SK-N-SH treated with all-trans-retinoic acid at 6 μM for 48 hours (cell line): ENCODE measurements at regions not wholly inside any gene's neighbourhood (a gene's known extent, or its start where the extent isn't known, plus 50 kb on each side); places are given as distances from the start of the nearest gene placed in this dataset.

Experiments used
- ATAC-seq: fragments of 200-7000 bp; cut with Tn5 transposase; 3 replicates; pipeline ENCODE4 v1.9.1; 2020; ENCODE audit warnings: mild to moderate bottlenecking, moderate library complexity
- ARNTL ChIP-seq: fragments of 450-650 bp; formaldehyde crosslinking; IDR thresholded peaks from 2 replicates; pipeline ENCODE4 v1.5.0; 2020; ENCODE audit warnings: low read depth, mild to moderate bottlenecking, moderate library complexity, borderline replicate concordance
- BACH2 ChIP-seq: fragments of 250-450 bp; sonication (Bioruptor Pico); IDR thresholded peaks from 2 replicates; pipeline ENCODE4 v1.9.0; 2021; ENCODE audit warnings: mild to moderate bottlenecking, borderline replicate concordance
- CSDC2 ChIP-seq: fragments of 250-450 bp; sonication (Bioruptor Pico); IDR thresholded peaks from 2 replicates; pipeline ENCODE4 v1.5.0; 2020; ENCODE audit warnings: mild to moderate bottlenecking, moderate library complexity
- CSRNP3 ChIP-seq: fragments of 250-450 bp; sonication (Bioruptor Pico); IDR thresholded peaks from 2 replicates; pipeline ENCODE4 v1.5.1; 2021; ENCODE audit warnings: mild to moderate bottlenecking, moderate library complexity
- ESRRG ChIP-seq: fragments of 250-450 bp; sonication (Bioruptor Pico); IDR thresholded peaks from 2 replicates; pipeline ENCODE4 v1.6.1; 2021; ENCODE audit warnings: mild to moderate bottlenecking
- GLIS3 ChIP-seq: fragments of 250-450 bp; sonication (Bioruptor Pico); IDR thresholded peaks from 2 replicates; pipeline ENCODE4 v1.5.0; 2020; ENCODE audit warnings: mild to moderate bottlenecking, moderate library complexity
- ISL1 ChIP-seq: fragments of 250-450 bp; sonication (Bioruptor Pico); IDR thresholded peaks from 2 replicates; pipeline ENCODE4 v2.1.2; 2022; ENCODE audit warnings: mild to moderate bottlenecking, moderate library complexity
- PPARA ChIP-seq: fragments of 250-450 bp; sonication (Bioruptor Pico); IDR thresholded peaks from 2 replicates; pipeline ENCODE4 v1.5.0; 2020; ENCODE audit warnings: mild to moderate bottlenecking, borderline replicate concordance
- RARB ChIP-seq: fragments of 250-450 bp; sonication (Bioruptor Pico); IDR thresholded peaks from 2 replicates; pipeline ENCODE4 v1.8.0; 2021; ENCODE audit warnings: mild to moderate bottlenecking, moderate library complexity
- SNAI2 ChIP-seq: fragments of 250-450 bp; sonication (Bioruptor Pico); IDR thresholded peaks from 2 replicates; pipeline ENCODE4 v1.5.0; 2020; ENCODE audit warnings: mild to moderate bottlenecking, moderate library complexity
- TCF4 ChIP-seq: fragments of 250-450 bp; sonication (Bioruptor Pico); IDR thresholded peaks from 2 replicates; pipeline ENCODE4 v1.8.0; 2021; ENCODE audit warnings: mild to moderate bottlenecking, moderate library complexity, borderline replicate concordance
- TOX ChIP-seq: fragments of 250-450 bp; sonication (Bioruptor Pico); IDR thresholded peaks from 2 replicates; pipeline ENCODE4 v1.8.0; 2021; ENCODE audit warnings: mild to moderate bottlenecking, moderate library complexity, borderline replicate concordance
- ZC3H10 ChIP-seq: fragments of 250-450 bp; sonication (Bioruptor Pico); IDR thresholded peaks from 2 replicates; pipeline ENCODE4 v1.5.1; 2021; ENCODE audit warnings: mild to moderate bottlenecking, moderate library complexity
- ZFP3 ChIP-seq: fragments of 250-450 bp; sonication (Bioruptor Pico); IDR thresholded peaks from 2 replicates; pipeline ENCODE4 v1.5.0; 2020; ENCODE audit warnings: mild to moderate bottlenecking, moderate library complexity
- ZFP30 ChIP-seq: fragments of 450-650 bp; formaldehyde crosslinking; IDR thresholded peaks from 2 replicates; pipeline ENCODE4 v1.5.0; 2022; ENCODE audit warnings: mild to moderate bottlenecking, moderate library complexity
- ZNF565 ChIP-seq: fragments of 450-650 bp; formaldehyde crosslinking; conservative IDR thresholded peaks from 2 replicates; pipeline ENCODE4 v1.5.0; 2020; ENCODE audit warnings: low read depth, mild to moderate bottlenecking, moderate library complexity
- ZNF70 ChIP-seq: fragments of 450-650 bp; formaldehyde crosslinking; IDR thresholded peaks from 2 replicates; pipeline ENCODE4 v1.5.0; 2020; ENCODE audit warnings: mild to moderate bottlenecking, moderate library complexity
- ZNF8 ChIP-seq: fragments of 450-650 bp; formaldehyde crosslinking; IDR thresholded peaks from 2 replicates; pipeline ENCODE4 v1.5.0; 2020; ENCODE audit warnings: mild to moderate bottlenecking, moderate library complexity
- TF ChIP-seq, protein P1 (sequence below): fragments of 250-450 bp; sonication (Bioruptor Pico); IDR thresholded peaks from 2 replicates; pipeline ENCODE4 v1.5.0; 2020; ENCODE audit warnings: mild to moderate bottlenecking, moderate library complexity
- TF ChIP-seq, protein P2 (sequence below): fragments of 250-450 bp; sonication (Bioruptor Pico); IDR thresholded peaks from 2 replicates; pipeline ENCODE4 v1.8.0; 2021; ENCODE audit warnings: low read depth, mild to moderate bottlenecking, moderate library complexity, borderline replicate concordance
- TF ChIP-seq, protein P3 (sequence below): fragments of 250-450 bp; sonication (Bioruptor Pico); IDR thresholded peaks from 2 replicates; pipeline ENCODE4 v1.8.0; 2020; ENCODE audit warnings: mild to moderate bottlenecking, moderate library complexity, borderline replicate concordance
- TF ChIP-seq, protein P4 (sequence below): fragments of 250-450 bp; sonication (Bioruptor Pico); IDR thresholded peaks from 2 replicates; pipeline ENCODE4 v1.5.1; 2020; ENCODE audit warnings: low read depth, mild to moderate bottlenecking, moderate library complexity

GRCh38 chr1:96550061-96550460, 171.5 kb upstream of the PTBP2 start (continued):
- TF ChIP-seq, protein P1, sequence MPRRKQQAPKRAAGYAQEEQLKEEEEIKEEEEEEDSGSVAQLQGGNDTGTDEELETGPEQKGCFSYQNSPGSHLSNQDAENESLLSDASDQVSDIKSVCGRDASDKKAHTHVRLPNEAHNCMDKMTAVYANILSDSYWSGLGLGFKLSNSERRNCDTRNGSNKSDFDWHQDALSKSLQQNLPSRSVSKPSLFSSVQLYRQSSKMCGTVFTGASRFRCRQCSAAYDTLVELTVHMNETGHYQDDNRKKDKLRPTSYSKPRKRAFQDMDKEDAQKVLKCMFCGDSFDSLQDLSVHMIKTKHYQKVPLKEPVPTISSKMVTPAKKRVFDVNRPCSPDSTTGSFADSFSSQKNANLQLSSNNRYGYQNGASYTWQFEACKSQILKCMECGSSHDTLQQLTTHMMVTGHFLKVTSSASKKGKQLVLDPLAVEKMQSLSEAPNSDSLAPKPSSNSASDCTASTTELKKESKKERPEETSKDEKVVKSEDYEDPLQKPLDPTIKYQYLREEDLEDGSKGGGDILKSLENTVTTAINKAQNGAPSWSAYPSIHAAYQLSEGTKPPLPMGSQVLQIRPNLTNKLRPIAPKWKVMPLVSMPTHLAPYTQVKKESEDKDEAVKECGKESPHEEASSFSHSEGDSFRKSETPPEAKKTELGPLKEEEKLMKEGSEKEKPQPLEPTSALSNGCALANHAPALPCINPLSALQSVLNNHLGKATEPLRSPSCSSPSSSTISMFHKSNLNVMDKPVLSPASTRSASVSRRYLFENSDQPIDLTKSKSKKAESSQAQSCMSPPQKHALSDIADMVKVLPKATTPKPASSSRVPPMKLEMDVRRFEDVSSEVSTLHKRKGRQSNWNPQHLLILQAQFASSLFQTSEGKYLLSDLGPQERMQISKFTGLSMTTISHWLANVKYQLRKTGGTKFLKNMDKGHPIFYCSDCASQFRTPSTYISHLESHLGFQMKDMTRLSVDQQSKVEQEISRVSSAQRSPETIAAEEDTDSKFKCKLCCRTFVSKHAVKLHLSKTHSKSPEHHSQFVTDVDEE = no peak

DNA sequence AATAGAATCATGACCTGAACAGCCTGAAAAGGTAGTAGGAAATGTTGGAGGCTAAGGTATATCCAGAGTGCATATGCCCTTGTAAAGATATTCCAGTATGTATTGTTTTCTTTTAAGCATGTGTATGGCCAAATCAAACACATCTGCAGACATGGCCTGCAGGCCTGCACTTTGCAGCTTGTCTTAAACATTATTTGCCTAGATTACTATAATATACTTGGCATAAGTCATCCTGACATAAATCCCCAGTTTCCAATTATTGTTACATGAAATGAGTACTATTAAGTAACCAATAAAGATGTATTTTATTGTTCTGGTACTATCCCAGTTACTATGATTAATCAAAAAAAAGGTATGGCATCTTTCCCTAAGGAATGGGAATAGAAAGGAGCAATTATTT, 169.1 kb upstream of the PTBP2 start:
- ATAC-seq = no peak
- TF ChIP-seq BACH2 (CRISPR knock-in tag) = no peak
- TF ChIP-seq, protein P2, sequence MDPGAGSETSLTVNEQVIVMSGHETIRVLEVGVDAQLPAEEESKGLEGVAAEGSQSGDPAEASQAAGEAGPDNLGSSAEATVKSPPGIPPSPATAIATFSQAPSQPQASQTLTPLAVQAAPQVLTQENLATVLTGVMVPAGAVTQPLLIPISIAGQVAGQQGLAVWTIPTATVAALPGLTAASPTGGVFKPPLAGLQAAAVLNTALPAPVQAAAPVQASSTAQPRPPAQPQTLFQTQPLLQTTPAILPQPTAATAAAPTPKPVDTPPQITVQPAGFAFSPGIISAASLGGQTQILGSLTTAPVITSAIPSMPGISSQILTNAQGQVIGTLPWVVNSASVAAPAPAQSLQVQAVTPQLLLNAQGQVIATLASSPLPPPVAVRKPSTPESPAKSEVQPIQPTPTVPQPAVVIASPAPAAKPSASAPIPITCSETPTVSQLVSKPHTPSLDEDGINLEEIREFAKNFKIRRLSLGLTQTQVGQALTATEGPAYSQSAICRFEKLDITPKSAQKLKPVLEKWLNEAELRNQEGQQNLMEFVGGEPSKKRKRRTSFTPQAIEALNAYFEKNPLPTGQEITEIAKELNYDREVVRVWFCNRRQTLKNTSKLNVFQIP (CRISPR knock-in tag) = no peak
- no peak for TF ChIP-seq ZNF8
- no peak for TF ChIP-seq CSRNP3 (CRISPR knock-in tag)
- no peak for TF ChIP-seq ZNF565
- no peak for TF ChIP-seq ISL1 (CRISPR knock-in tag)
- TF ChIP-seq, protein P3, sequence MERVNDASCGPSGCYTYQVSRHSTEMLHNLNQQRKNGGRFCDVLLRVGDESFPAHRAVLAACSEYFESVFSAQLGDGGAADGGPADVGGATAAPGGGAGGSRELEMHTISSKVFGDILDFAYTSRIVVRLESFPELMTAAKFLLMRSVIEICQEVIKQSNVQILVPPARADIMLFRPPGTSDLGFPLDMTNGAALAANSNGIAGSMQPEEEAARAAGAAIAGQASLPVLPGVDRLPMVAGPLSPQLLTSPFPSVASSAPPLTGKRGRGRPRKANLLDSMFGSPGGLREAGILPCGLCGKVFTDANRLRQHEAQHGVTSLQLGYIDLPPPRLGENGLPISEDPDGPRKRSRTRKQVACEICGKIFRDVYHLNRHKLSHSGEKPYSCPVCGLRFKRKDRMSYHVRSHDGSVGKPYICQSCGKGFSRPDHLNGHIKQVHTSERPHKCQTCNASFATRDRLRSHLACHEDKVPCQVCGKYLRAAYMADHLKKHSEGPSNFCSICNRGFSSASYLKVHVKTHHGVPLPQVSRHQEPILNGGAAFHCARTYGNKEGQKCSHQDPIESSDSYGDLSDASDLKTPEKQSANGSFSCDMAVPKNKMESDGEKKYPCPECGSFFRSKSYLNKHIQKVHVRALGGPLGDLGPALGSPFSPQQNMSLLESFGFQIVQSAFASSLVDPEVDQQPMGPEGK (CRISPR knock-in tag) = no peak
- TF ChIP-seq TOX (CRISPR knock-in tag) = no peak
- no peak for TF ChIP-seq RARB (CRISPR knock-in tag)
- TF ChIP-seq ZNF70 (CRISPR knock-in tag) = no peak
- no peak for TF ChIP-seq TCF4
- no peak for TF ChIP-seq ZC3H10
- no peak for TF ChIP-seq ZFP3 (CRISPR knock-in tag)
- no peak for TF ChIP-seq ARNTL (CRISPR knock-in tag)
- no peak for TF ChIP-seq PPARA (CRISPR knock-in tag)
- TF ChIP-seq, protein P1 = no peak
- no peak for TF ChIP-seq CSDC2
- no peak for TF ChIP-seq SNAI2 (CRISPR knock-in tag)
- TF ChIP-seq GLIS3 (CRISPR knock-in tag) = no peak
- TF ChIP-seq, protein P4, sequence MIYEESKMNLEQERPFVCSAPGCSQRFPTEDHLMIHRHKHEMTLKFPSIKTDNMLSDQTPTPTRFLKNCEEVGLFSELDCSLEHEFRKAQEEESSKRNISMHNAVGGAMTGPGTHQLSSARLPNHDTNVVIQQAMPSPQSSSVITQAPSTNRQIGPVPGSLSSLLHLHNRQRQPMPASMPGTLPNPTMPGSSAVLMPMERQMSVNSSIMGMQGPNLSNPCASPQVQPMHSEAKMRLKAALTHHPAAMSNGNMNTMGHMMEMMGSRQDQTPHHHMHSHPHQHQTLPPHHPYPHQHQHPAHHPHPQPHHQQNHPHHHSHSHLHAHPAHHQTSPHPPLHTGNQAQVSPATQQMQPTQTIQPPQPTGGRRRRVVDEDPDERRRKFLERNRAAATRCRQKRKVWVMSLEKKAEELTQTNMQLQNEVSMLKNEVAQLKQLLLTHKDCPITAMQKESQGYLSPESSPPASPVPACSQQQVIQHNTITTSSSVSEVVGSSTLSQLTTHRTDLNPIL = no peak

GRCh38 chr1:96553811-96554210, 167.8 kb upstream of the PTBP2 start:
- no peak for ATAC-seq
- TF ChIP-seq SNAI2 (CRISPR knock-in tag) = no peak
- no peak for TF ChIP-seq ESRRG (CRISPR knock-in tag)
- no peak for TF ChIP-seq GLIS3 (CRISPR knock-in tag)
- TF ChIP-seq, protein P3 (CRISPR knock-in tag) = no peak
- TF ChIP-seq, protein P4 = no peak
- no peak for TF ChIP-seq ZNF70 (CRISPR knock-in tag)
- no peak for TF ChIP-seq CSDC2
- no peak for TF ChIP-seq ISL1 (CRISPR knock-in tag)
- no peak for TF ChIP-seq ZNF8
- no peak for TF ChIP-seq CSRNP3 (CRISPR knock-in tag)
- no peak for TF ChIP-seq ZFP30 (CRISPR knock-in tag)
